ENCODE measurements at regions not wholly inside any gene's neighbourhood (a gene's known extent, or its start where the extent isn't known, plus 50 kb on each side); places are given as distances from the start of the nearest gene placed in this dataset.

GRCh38 chr2:224133387-224133786 lies 94.3 kb upstream of the SERPINE2 start:
- Mint-ChIP-seq H3K27me3 (ENCODE audit: unreplicated experiment) (no peaks in the 10 kb centered on the region), H3K36me3 (ENCODE audit: unreplicated experiment) (no peaks in the 10 kb centered on the region), H3K4me1 (ENCODE audit: low read depth, unreplicated experiment) (no peaks in the 10 kb centered on the region), H3K27ac (ENCODE audit: unreplicated experiment) (no peak overlapping the region), H3K4me3 (ENCODE audit: unreplicated experiment) (no peak overlapping the region), H3K9me3 (ENCODE audit: unreplicated experiment) (no peaks in the 10 kb centered on the region)
- TF ChIP-seq CTCF (IDR thresholded peaks at IDR 0.05; ENCODE audit: partially characterized antibody, unreplicated experiment), result no peak
- DNase-seq, result no peak

- TF ChIP-seq CTCF (IDR thresholded peaks at IDR 0.05; ENCODE audit: partially characterized antibody, unreplicated experiment), result no peak
- H3K4me3 Mint-ChIP-seq (ENCODE audit: unreplicated experiment), result no peak overlapping the region
- DNase-seq, result no peak
- H3K27ac Mint-ChIP-seq (ENCODE audit: unreplicated experiment), result no peak overlapping the region
- H3K36me3 Mint-ChIP-seq (ENCODE audit: unreplicated experiment), result no peaks in the 10 kb centered on the region
- no peaks in the 10 kb centered on the region for H3K4me1 Mint-ChIP-seq (ENCODE audit: low read depth, unreplicated experiment)
- H3K27me3 Mint-ChIP-seq (ENCODE audit: unreplicated experiment), result no peaks in the 10 kb centered on the region
- H3K9me3 Mint-ChIP-seq (ENCODE audit: unreplicated experiment), result no peaks in the 10 kb centered on the region
Observed at GRCh38 chr2:224127871-224128501, 88.9 kb upstream of the SERPINE2 start.

- no peaks in the 10 kb centered on the region for H3K9me3 Mint-ChIP-seq (ENCODE audit: unreplicated experiment)
- DNase-seq, result no peak
- H3K27me3 Mint-ChIP-seq (ENCODE audit: unreplicated experiment), result no peaks in the 10 kb centered on the region
- H3K36me3 Mint-ChIP-seq (ENCODE audit: unreplicated experiment), result no peaks in the 10 kb centered on the region
- no peak overlapping the region for H3K4me3 Mint-ChIP-seq (ENCODE audit: unreplicated experiment)
- no peak for TF ChIP-seq CTCF (IDR thresholded peaks at IDR 0.05; ENCODE audit: partially characterized antibody, unreplicated experiment)
- H3K4me1 Mint-ChIP-seq (ENCODE audit: low read depth, unreplicated experiment), result no peaks in the 10 kb centered on the region
- no peak overlapping the region for H3K27ac Mint-ChIP-seq (ENCODE audit: unreplicated experiment)
Observed at GRCh38 chr2:224126440-224126839, 87.4 kb upstream of the SERPINE2 start.

GRCh38 chr2:224126003-224126402 lies 86.9 kb upstream of the SERPINE2 start:
- H3K36me3 Mint-ChIP-seq (ENCODE audit: unreplicated experiment), result no peaks in the 10 kb centered on the region
- no peak for DNase-seq
- no peak overlapping the region for H3K4me3 Mint-ChIP-seq (ENCODE audit: unreplicated experiment)
- no peaks in the 10 kb centered on the region for H3K4me1 Mint-ChIP-seq (ENCODE audit: low read depth, unreplicated experiment)
- no peak overlapping the region for H3K27ac Mint-ChIP-seq (ENCODE audit: unreplicated experiment)
- H3K27me3 Mint-ChIP-seq (ENCODE audit: unreplicated experiment), result no peaks in the 10 kb centered on the region
- no peak for TF ChIP-seq CTCF (IDR thresholded peaks at IDR 0.05; ENCODE audit: partially characterized antibody, unreplicated experiment)
- no peaks in the 10 kb centered on the region for H3K9me3 Mint-ChIP-seq (ENCODE audit: unreplicated experiment)

GRCh38 chr2:224122542-224122941 lies 83.5 kb upstream of the SERPINE2 start:
- TF ChIP-seq CTCF (IDR thresholded peaks at IDR 0.05; ENCODE audit: partially characterized antibody, unreplicated experiment), result no peak
- peaks cover 5% of the 10 kb centered on the region for H3K36me3 Mint-ChIP-seq (ENCODE audit: unreplicated experiment)
- no peaks in the 10 kb centered on the region for H3K4me1 Mint-ChIP-seq (ENCODE audit: low read depth, unreplicated experiment)
- no peak for DNase-seq
- H3K27me3 Mint-ChIP-seq (ENCODE audit: unreplicated experiment), result no peaks in the 10 kb centered on the region
- H3K4me3 Mint-ChIP-seq (ENCODE audit: unreplicated experiment), result no peak overlapping the region
- H3K27ac Mint-ChIP-seq (ENCODE audit: unreplicated experiment), result no peak overlapping the region
- H3K9me3 Mint-ChIP-seq (ENCODE audit: unreplicated experiment), result peaks cover 5% of the 10 kb centered on the region

All from glutamatergic neuron (in vitro differentiated cells).